Mesothelial cell of epicardium (in vitro differentiated cells): ENCODE measurements at regions not wholly inside any gene's neighbourhood (a gene's known extent, or its start where the extent isn't known, plus 50 kb on each side); places are given as distances from the start of the nearest gene placed in this dataset.

Experiments
- DNase-seq, 2 experiments: peaks; one replicate each; pipeline ENCODE4 v3.0.0; 2021; ENCODE audit warnings: low spot score in 2 of 2; ENCODE audit not compliant: unreplicated experiment in 2 of 2
- H3K27ac Mint-ChIP-seq: 2 replicates; pipeline ENCODE4 v1.8.0; 2021; ENCODE audit warnings: mixed read lengths
- H3K27me3 Mint-ChIP-seq: 2 replicates; pipeline ENCODE4 v1.8.0; 2021; ENCODE audit warnings: low read depth, mixed read lengths
- H3K36me3 Mint-ChIP-seq: 2 replicates; pipeline ENCODE4 v1.8.0; 2021; ENCODE audit warnings: mixed read lengths
- H3K4me1 Mint-ChIP-seq: 2 replicates; pipeline ENCODE4 v1.8.0; 2021; ENCODE audit warnings: mixed read lengths
- H3K4me3 Mint-ChIP-seq: 2 replicates; pipeline ENCODE4 v1.8.0; 2021; ENCODE audit warnings: mild to moderate bottlenecking, moderate library complexity, mixed read lengths
- H3K9me3 Mint-ChIP-seq: 2 replicates; pipeline ENCODE4 v1.8.0; 2021; ENCODE audit warnings: mixed read lengths
- TF ChIP-seq, protein P1 (sequence below): fragments of 200-600 bp; sonication (generic); IDR thresholded peaks from one replicate; pipeline ENCODE4 v1.5.0; 2021; ENCODE audit warnings: antibody characterized with exemption; ENCODE audit not compliant: unreplicated experiment

DNA sequence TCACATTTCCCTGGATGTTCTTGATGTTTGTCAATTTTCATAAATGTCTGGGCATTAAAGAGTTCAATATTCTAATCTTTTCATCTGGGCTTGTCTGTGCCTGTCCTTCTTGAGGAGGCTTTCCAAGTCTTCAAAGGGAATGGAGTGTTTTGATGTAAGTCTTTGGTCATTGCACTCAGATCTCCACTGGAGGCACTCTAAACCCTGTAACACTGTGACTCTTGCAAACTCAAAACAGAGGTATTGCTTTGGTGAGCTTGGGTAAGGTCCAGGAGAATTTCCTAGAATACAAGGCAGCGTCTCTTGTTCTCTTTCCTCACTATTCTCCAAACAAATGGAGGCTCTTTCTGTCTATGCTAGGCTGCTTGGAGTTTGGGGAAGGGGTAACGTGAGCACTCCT is 1118.1 kb upstream of the PABPC4L start:
- TF ChIP-seq, protein P1, sequence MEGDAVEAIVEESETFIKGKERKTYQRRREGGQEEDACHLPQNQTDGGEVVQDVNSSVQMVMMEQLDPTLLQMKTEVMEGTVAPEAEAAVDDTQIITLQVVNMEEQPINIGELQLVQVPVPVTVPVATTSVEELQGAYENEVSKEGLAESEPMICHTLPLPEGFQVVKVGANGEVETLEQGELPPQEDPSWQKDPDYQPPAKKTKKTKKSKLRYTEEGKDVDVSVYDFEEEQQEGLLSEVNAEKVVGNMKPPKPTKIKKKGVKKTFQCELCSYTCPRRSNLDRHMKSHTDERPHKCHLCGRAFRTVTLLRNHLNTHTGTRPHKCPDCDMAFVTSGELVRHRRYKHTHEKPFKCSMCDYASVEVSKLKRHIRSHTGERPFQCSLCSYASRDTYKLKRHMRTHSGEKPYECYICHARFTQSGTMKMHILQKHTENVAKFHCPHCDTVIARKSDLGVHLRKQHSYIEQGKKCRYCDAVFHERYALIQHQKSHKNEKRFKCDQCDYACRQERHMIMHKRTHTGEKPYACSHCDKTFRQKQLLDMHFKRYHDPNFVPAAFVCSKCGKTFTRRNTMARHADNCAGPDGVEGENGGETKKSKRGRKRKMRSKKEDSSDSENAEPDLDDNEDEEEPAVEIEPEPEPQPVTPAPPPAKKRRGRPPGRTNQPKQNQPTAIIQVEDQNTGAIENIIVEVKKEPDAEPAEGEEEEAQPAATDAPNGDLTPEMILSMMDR: no peak
- H3K9me3 Mint-ChIP-seq: peaks cover 58% of the 10 kb centered on the region
- H3K4me3 Mint-ChIP-seq: no peak overlapping the region
- DNase-seq: no peak
- H3K27ac Mint-ChIP-seq: no peak overlapping the region
- H3K27me3 Mint-ChIP-seq: no peaks in the 10 kb centered on the region
- no peaks in the 10 kb centered on the region for H3K36me3 Mint-ChIP-seq
- H3K4me1 Mint-ChIP-seq: peaks cover 4% of the 10 kb centered on the region

- Mint-ChIP-seq H3K36me3 (no peaks in the 10 kb centered on the region), H3K27me3 (no peaks in the 10 kb centered on the region), H3K9me3 (peaks cover 51% of the 10 kb centered on the region), H3K4me1 (peaks cover 4% of the 10 kb centered on the region), H3K4me3 (no peak overlapping the region), H3K27ac (no peak overlapping the region)
- no peak for DNase-seq
- TF ChIP-seq, protein P1: no peak
Observed at GRCh38 chr4:135316266-135316779, 1114.7 kb upstream of the PABPC4L start.

DNA sequence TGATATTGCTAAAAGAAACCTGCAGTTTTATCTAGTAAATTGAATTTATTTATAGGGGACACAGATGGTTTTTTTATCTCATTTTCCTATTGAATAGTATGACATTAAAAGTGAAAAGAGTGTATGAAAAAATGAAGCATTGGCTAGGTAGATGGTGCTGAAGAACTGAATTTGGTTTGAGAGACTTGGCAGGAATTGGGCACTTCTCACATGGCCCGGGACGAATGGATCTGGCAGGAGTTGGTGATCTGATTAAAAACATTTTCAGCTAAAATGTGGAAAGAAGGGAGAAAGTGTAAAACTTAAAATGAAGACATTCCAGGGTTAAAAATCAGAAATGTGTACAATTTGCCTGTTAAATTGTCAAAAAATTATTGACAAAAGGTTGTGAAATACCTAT is 1088.5 kb upstream of the PABPC4L start:
- TF ChIP-seq, protein P1: no peak
- no peaks in the 10 kb centered on the region for H3K27me3 Mint-ChIP-seq

GRCh38 chr4:135283934-135284333 is 1082.3 kb upstream of the PABPC4L start:
- TF ChIP-seq, protein P1: no peak
- Mint-ChIP-seq H3K27ac (no peak overlapping the region), H3K9me3 (peaks cover 38% of the 10 kb centered on the region), H3K27me3 (no peaks in the 10 kb centered on the region), H3K36me3 (no peaks in the 10 kb centered on the region), H3K4me3 (no peak overlapping the region), H3K4me1 (peaks cover 5% of the 10 kb centered on the region)
- no peak for DNase-seq

More for the DNA sequence above, 1088.5 kb upstream of the PABPC4L start:
- Mint-ChIP-seq H3K36me3 (no peaks in the 10 kb centered on the region), H3K4me1 (no peaks in the 10 kb centered on the region), H3K9me3 (peaks cover 27% of the 10 kb centered on the region), H3K27ac (no peak overlapping the region), H3K4me3 (no peak overlapping the region)
- DNase-seq: no peak

GRCh38 chr4:135282676-135283075 is 1081.1 kb upstream of the PABPC4L start:
- Mint-ChIP-seq H3K27ac (no peak overlapping the region), H3K27me3 (no peaks in the 10 kb centered on the region), H3K9me3 (peaks cover 35% of the 10 kb centered on the region), H3K36me3 (no peaks in the 10 kb centered on the region), H3K4me1 (peaks cover 8% of the 10 kb centered on the region), H3K4me3 (no peak overlapping the region)
- DNase-seq: no peak
- TF ChIP-seq, protein P1: no peak

DNA sequence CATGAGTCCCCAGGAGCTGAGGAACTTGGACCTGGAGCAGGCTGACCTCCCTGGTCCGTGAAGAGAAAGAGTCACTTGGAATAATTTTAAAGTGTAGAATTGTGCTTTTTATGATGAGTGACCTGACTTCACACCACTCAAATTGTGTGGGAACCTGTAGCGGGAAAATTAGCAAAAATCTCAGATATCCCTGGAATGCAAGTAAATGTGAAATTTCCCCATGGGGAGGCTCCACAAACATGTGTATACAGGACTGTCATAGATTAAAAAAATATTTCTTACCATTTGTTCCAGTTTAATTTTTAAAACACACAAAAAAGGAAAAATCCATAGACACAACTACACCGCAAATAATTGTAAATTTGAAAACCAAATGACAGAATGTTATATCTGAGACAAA is 1079.6 kb upstream of the PABPC4L start:
- H3K27me3 Mint-ChIP-seq: no peaks in the 10 kb centered on the region

More for the DNA sequence above, 1079.6 kb upstream of the PABPC4L start:
- H3K4me1 Mint-ChIP-seq: peaks cover 12% of the 10 kb centered on the region
- peaks cover 30% of the 10 kb centered on the region for H3K9me3 Mint-ChIP-seq
- no peaks in the 10 kb centered on the region for H3K36me3 Mint-ChIP-seq
- TF ChIP-seq, protein P1: no peak
- DNase-seq: no peak
- H3K27ac Mint-ChIP-seq: no peak overlapping the region
- no peak overlapping the region for H3K4me3 Mint-ChIP-seq
